Kidney epithelial cell (primary cell): ENCODE measurements at regions not wholly inside any gene's neighbourhood (a gene's known extent, or its start where the extent isn't known, plus 50 kb on each side); places are given as distances from the start of the nearest gene placed in this dataset.
"Not testable (repeated sequence)": the region's sequence is repeated elsewhere in the genome, so short reads cannot be mapped to it uniquely, and the experiment has no call there.

Experiments used
- DNase-seq: peaks from one replicate; pipeline ENCODE4 v3.0.0-alpha.2; 2010; ENCODE audit warnings: low read depth
- H3K27me3 ChIP-seq: 2 replicates; pipeline ENCODE4 v1.6.0; 2011; ENCODE audit warnings: low read length; ENCODE audit not compliant: control insufficient read depth, insufficient read depth
- H3K36me3 ChIP-seq: 2 replicates; pipeline ENCODE4 v1.5.1; 2011; ENCODE audit warnings: low read length; ENCODE audit not compliant: control insufficient read depth, insufficient read depth
- H3K4me3 ChIP-seq: 2 replicates; pipeline ENCODE4 v1.5.1; 2011; ENCODE audit warnings: low read depth, mild to moderate bottlenecking, control low read depth, low read length
- TF ChIP-seq, protein P1 (sequence below): IDR thresholded peaks from 2 replicates; pipeline ENCODE4 v1.5.1; 2011; ENCODE audit warnings: mild to moderate bottlenecking, moderate library complexity, low read length, control low read depth, inconsistent platforms; ENCODE audit not compliant: insufficient read depth, poor library complexity, severe bottlenecking

DNA sequence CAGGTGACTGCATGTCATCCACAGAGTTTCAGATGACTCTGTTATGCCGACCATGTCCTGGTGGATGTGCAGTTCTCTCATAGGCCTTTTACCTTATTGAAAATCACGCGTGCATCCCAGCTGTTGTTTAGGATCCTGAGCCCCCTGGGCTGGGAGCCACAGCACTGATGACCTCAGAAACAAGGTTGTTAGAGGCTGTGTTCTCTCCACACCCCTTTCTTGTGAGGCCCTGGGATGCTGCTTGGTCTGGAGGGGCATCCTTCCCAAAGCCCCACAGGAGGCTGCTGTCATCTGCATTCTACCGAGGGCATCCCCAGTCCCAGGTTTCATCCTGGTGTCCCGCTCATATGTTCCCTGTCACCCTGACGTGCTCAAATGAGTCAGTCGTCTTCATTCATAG lies 76.5 kb upstream of the IRX4 start:
- H3K36me3 ChIP-seq = no peaks in the 10 kb centered on the region
- no peaks in the 10 kb centered on the region for H3K27me3 ChIP-seq
- DNase-seq = no peak
- TF ChIP-seq, protein P1, sequence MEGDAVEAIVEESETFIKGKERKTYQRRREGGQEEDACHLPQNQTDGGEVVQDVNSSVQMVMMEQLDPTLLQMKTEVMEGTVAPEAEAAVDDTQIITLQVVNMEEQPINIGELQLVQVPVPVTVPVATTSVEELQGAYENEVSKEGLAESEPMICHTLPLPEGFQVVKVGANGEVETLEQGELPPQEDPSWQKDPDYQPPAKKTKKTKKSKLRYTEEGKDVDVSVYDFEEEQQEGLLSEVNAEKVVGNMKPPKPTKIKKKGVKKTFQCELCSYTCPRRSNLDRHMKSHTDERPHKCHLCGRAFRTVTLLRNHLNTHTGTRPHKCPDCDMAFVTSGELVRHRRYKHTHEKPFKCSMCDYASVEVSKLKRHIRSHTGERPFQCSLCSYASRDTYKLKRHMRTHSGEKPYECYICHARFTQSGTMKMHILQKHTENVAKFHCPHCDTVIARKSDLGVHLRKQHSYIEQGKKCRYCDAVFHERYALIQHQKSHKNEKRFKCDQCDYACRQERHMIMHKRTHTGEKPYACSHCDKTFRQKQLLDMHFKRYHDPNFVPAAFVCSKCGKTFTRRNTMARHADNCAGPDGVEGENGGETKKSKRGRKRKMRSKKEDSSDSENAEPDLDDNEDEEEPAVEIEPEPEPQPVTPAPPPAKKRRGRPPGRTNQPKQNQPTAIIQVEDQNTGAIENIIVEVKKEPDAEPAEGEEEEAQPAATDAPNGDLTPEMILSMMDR = no peak
- H3K4me3 ChIP-seq = no peak overlapping the region

DNA sequence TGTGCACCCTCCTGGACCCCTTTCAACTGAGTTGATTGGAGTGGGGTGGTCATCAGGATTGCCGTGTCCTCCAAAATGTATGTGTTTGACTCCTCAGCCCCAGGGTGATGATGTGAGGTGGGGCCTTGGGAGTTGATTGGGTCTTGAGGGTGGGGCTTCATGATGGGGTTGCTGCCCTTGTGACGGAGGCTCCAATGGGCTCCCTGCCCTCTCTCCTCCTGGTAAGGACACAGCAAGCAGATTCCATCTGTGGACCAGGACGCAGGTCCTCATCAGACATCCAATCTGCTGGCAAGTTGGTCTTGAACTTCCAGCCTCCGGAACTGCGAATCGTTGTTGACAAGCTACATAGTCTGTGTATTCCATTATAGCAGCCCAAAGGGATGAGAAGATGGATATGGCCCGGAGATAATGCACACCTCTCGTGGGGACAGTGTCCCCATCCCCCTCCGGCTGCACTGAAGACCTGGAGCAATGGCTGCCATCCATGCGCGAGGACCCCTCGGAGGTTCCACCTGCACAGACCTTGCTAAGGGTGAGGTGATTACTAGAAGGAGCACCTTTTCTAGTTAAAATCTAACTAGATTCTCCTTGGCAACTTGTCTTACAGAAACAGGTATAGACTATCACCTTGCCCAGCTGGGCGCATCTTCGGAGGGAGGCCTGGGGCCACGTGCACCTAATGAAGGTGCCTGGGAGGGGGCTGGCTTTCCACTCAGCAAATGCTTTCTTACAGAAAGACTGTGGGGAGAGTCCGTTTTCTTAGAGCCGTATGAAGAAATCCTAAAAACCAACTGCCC lies 75.7 kb upstream of the IRX4 start:
- TF ChIP-seq, protein P1 = no peak
- DNase-seq = no peak
- no peak overlapping the region for H3K4me3 ChIP-seq
- H3K36me3 ChIP-seq = no peaks in the 10 kb centered on the region
- no peaks in the 10 kb centered on the region for H3K27me3 ChIP-seq

DNA sequence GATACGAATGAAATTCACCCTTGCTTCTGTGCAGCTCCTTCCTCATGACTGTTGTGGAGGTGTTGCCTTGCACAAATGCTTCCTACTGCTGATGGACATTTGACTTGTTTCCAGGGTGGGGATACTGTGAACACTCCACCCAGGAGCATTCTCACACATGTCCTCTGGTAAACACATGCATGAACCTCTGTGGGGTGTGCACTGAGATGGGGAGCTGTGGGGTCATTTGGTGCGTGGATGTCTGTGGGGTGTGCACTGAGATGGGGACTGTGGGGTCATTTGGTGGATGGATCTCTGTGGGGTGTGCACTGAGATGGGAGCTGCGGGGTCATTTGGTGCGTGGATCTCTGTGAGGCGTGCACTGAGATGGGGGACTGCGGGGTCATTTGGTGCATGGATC lies 72.9 kb upstream of the IRX4 start:
- no peaks in the 10 kb centered on the region for H3K36me3 ChIP-seq
- no peak for DNase-seq
- TF ChIP-seq, protein P1 = no peak
- no peak overlapping the region for H3K4me3 ChIP-seq
- H3K27me3 ChIP-seq = peaks cover 2% of the 10 kb centered on the region

DNA sequence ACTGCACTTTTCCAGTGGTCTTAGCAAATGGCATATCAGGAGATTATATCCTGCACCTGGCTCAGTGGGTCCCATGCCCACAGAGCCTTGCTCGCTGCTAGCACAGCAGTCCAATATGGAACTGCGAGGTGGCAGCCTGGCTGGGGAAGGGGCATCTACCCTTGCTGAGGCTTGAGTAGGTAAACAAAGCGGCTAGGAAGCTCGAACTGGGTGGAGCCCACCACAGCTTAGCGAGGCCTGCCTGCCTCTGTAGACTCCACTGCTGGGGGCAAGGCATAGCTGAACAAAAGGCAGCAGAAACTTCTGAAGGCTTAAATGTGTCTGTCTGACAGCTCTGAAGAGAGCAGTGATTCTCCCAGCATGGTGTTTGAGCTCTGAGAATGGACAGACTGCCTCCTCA lies 71.0 kb upstream of the IRX4 start:
- not testable (repeated sequence) for H3K4me3 ChIP-seq, H3K36me3 ChIP-seq, DNase-seq, H3K27me3 ChIP-seq

DNA sequence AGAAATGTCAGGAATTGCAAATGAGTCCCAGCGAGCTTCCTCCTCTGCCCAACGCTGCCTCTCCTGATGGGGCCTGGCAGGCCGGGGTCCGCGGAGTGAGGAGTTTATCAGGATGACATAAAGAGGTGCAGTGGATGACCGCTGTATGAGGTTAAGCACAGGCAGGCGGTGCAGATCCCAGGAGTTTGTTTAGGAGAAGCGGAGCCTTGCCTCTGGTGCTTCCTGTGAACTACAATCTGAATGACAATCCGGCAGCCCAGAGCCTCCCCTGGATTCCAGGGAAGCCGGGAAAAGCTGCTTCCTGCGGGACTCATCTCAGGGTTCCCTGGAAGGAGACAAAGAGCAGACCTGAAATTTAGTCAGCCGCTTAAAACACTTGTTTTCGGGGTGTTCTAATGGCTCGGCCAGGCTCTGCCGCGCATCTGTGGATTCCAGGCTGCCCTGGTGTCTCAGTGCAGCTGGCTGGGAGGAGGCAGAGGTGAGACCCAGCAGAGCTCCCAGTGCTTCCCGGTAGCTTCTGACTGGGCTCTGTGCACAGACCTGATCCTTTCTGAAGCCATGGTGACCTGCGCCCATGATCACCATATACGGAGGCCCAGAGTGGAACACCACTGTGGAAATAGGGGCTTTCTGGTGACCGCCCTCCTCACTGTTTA lies 69.8 kb upstream of the IRX4 start:
- Histone ChIP-seq H3K4me3 (no peak overlapping the region), H3K36me3 (no peaks in the 10 kb centered on the region), H3K27me3 (peaks cover 2% of the 10 kb centered on the region)
- TF ChIP-seq, protein P1 = no peak
- DNase-seq = no peak

DNA sequence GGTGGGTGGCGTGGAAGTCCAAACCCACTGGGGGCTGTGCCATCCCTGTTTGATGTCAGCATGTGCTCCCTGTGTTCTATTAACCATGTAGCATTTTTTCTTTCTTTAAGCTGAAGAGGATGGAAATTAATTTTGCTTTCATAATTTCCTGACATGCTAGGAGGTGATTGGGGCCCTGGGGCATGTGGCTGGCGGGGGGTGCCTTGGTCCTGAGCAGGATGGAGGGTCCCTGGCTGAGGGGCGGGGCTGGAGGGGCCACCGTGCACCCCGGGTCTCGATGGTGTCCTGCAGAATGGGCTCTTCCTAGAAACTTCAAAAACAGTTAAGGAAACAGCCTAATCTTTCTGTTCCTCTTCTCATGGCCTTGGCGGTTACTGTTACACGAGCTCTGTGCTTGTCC lies 69.3 kb upstream of the IRX4 start:
- H3K4me3 ChIP-seq = no peak overlapping the region
- DNase-seq = no peak
- no peaks in the 10 kb centered on the region for H3K36me3 ChIP-seq
- TF ChIP-seq, protein P1 = no peak
- H3K27me3 ChIP-seq = peaks cover 2% of the 10 kb centered on the region
